C1 segment of cervical spinal cord (tissue), 14 donors: ENCODE measurements at regions not wholly inside any gene's neighbourhood (a gene's known extent, or its start where the extent isn't known, plus 50 kb on each side); places are given as distances from the start of the nearest gene placed in this dataset.

ENCODE experiments used
- DNase-seq, 14 donors: peaks; one replicate each; lab custom pipeline; 2025; lab: John Stamatoyannopoulos, UW

- DNase-seq, result no peak
These were observed 577.0 kb downstream of the C4orf33 start for GRCh38 chr4:129672941-129673340.

GRCh38 chr4:129675036-129675435, 579.1 kb downstream of the C4orf33 start:
- no peak for DNase-seq

GRCh38 chr4:129676934-129677333, 581.0 kb downstream of the C4orf33 start:
- no peak for DNase-seq

GRCh38 chr4:129682586-129682985, 586.6 kb downstream of the C4orf33 start:
- DNase-seq, result no peak

- DNase-seq, result no peak
These were observed 612.0 kb downstream of the C4orf33 start for GRCh38 chr4:129707949-129708348.

- no peak for DNase-seq
These were observed 612.8 kb downstream of the C4orf33 start for GRCh38 chr4:129708784-129709183.

GRCh38 chr4:129738175-129738574, 642.2 kb downstream of the C4orf33 start:
- DNase-seq, result no peak

- DNase-seq, result no peak
These were observed 651.8 kb downstream of the C4orf33 start for GRCh38 chr4:129747756-129748155.

- no peak for DNase-seq
These were observed 653.0 kb downstream of the C4orf33 start for GRCh38 chr4:129748991-129749390.

GRCh38 chr4:129751646-129752045, 655.7 kb downstream of the C4orf33 start:
- DNase-seq, result no peak

- no peak for DNase-seq
These were observed 687.6 kb downstream of the C4orf33 start for GRCh38 chr4:129783596-129783995.

GRCh38 chr4:129788486-129788885, 692.5 kb downstream of the C4orf33 start:
- no peak for DNase-seq

- no peak for DNase-seq
These were observed 708.6 kb downstream of the C4orf33 start for GRCh38 chr4:129804461-129804981.

GRCh38 chr4:129806986-129807385, 711.0 kb downstream of the C4orf33 start:
- DNase-seq, result no peak

- no peak for DNase-seq
These were observed 712.3 kb downstream of the C4orf33 start for GRCh38 chr4:129808242-129808641.

GRCh38 chr4:129821073-129821472, 725.1 kb downstream of the C4orf33 start:
- no peak for DNase-seq

GRCh38 chr4:129821963-129822362, 726.0 kb downstream of the C4orf33 start:
- no peak for DNase-seq

GRCh38 chr4:129822701-129823100, 726.7 kb downstream of the C4orf33 start:
- DNase-seq, result no peak

GRCh38 chr4:129823105-129823504, 727.2 kb downstream of the C4orf33 start:
- DNase-seq, result no peak

GRCh38 chr4:129829373-129829772, 733.4 kb downstream of the C4orf33 start:
- no peak for DNase-seq

GRCh38 chr4:129839687-129840086, 743.7 kb downstream of the C4orf33 start:
- no peak for DNase-seq

- no peak for DNase-seq
These were observed 746.1 kb downstream of the C4orf33 start for GRCh38 chr4:129842096-129842495.

GRCh38 chr4:129852434-129852833, 756.5 kb downstream of the C4orf33 start:
- DNase-seq, result no peak
